Peyer's patch (tissue), 4 donors: ENCODE measurements at regions not wholly inside any gene's neighbourhood (a gene's known extent, or its start where the extent isn't known, plus 50 kb on each side); places are given as distances from the start of the nearest gene placed in this dataset.

Experiments
- POLR2A ChIP-seq, 2 donors: fragments of 450-650 bp; IDR thresholded peaks; one replicate each; pipeline ENCODE4 v1.5.1; 2017; ENCODE audit warnings: antibody characterized with exemption in 2 of 2, mild to moderate bottlenecking in 2 of 2, moderate library complexity in 2 of 2
- TF ChIP-seq, protein P1 (sequence below), 6 experiments: fragments of 450-650 bp in 4 of 6; fragments of 200-600 bp in 2 of 6; sonication (generic) in 1 of 6; IDR thresholded peaks; one replicate each; pipeline ENCODE4 v1.5.1; 2017 to 2019; ENCODE audit warnings: antibody characterized with exemption in 6 of 6, mild to moderate bottlenecking in 3 of 6, moderate library complexity in 1 of 6

DNA sequence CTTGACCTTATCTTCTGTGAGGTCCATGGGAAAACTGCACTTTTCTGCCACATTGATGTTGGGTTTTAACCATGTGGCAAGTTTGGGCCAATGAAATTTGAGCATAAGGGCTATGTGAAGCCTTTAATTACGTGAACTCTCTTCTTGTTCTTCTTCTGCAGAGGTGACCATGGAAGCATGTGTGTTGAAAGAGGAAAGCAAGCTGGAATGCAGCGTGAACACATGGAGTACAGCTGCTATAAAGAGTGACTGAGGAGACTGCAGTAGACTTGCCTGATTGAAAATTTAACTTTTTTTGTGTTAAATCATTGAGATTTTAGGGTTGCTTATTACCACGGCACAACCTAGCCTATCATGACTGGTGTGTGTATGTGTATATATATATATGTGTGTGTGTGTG, 347.3 kb downstream of the ZIC1 start:
- TF ChIP-seq, protein P1, sequence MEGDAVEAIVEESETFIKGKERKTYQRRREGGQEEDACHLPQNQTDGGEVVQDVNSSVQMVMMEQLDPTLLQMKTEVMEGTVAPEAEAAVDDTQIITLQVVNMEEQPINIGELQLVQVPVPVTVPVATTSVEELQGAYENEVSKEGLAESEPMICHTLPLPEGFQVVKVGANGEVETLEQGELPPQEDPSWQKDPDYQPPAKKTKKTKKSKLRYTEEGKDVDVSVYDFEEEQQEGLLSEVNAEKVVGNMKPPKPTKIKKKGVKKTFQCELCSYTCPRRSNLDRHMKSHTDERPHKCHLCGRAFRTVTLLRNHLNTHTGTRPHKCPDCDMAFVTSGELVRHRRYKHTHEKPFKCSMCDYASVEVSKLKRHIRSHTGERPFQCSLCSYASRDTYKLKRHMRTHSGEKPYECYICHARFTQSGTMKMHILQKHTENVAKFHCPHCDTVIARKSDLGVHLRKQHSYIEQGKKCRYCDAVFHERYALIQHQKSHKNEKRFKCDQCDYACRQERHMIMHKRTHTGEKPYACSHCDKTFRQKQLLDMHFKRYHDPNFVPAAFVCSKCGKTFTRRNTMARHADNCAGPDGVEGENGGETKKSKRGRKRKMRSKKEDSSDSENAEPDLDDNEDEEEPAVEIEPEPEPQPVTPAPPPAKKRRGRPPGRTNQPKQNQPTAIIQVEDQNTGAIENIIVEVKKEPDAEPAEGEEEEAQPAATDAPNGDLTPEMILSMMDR (IDR thresholded peaks at IDR 0.05), result no peak
- TF ChIP-seq POLR2A (IDR thresholded peaks at IDR 0.05), result no peak
